Activated B cell treated with CpG ODN at 0.5 μM for 24 hours (primary cell): ENCODE measurements at regions not wholly inside any gene's neighbourhood (a gene's known extent, or its start where the extent isn't known, plus 50 kb on each side); places are given as distances from the start of the nearest gene placed in this dataset.

Experiments
- ATAC-seq: fragments of 200-7000 bp; cut with Tn5 transposase; one replicate; pipeline ENCODE4 v1.10.0; 2021; ENCODE audit warnings: low read depth, mild to moderate bottlenecking, moderate library complexity
- CTCF ChIA-PET: fragments of 350-600 bp; sonication (Branson Sonifier 250); formaldehyde crosslinking; loops from one replicate; lab custom pipeline; 2021; ENCODE audit warnings: antibody characterized with exemption; lab: Charles Lee
- POLR2A ChIA-PET: fragments of 350-600 bp; sonication (Branson Sonifier 250); formaldehyde crosslinking; loops from one replicate; lab custom pipeline; 2021; ENCODE audit warnings: antibody characterized with exemption; lab: Charles Lee
- DNase-seq: peaks from one replicate; pipeline ENCODE4 v3.0.0; 2022
- H3K27ac Mint-ChIP-seq: one replicate; pipeline ENCODE4 v1.8.0; 2020; ENCODE audit warnings: mixed read lengths
- H3K27me3 Mint-ChIP-seq: one replicate; pipeline ENCODE4 v1.8.0; 2021; ENCODE audit warnings: mixed read lengths
- H3K36me3 Mint-ChIP-seq: one replicate; pipeline ENCODE4 v1.8.0; 2021; ENCODE audit warnings: low read depth, mixed read lengths
- H3K4me1 Mint-ChIP-seq: one replicate; pipeline ENCODE4 v1.8.0; 2021; ENCODE audit warnings: mixed read lengths
- H3K4me3 Mint-ChIP-seq: one replicate; pipeline ENCODE4 v1.8.0; 2020; ENCODE audit warnings: mild to moderate bottlenecking, mixed read lengths
- H3K9me3 Mint-ChIP-seq: one replicate; pipeline ENCODE4 v1.8.0; 2020; ENCODE audit warnings: mixed read lengths
- intact Hi-C: fragments of 100-400 bp; cut with micrococcal nuclease; formaldehyde crosslinking; loops from one replicate; pipeline ENCODE4 v1.15.1; 2024
- TF ChIP-seq, protein P1 (sequence below): fragments of 200-600 bp; IDR thresholded peaks from one replicate; pipeline ENCODE4 v1.8.0; 2022; ENCODE audit warnings: antibody characterized with exemption, mild to moderate bottlenecking

DNA sequence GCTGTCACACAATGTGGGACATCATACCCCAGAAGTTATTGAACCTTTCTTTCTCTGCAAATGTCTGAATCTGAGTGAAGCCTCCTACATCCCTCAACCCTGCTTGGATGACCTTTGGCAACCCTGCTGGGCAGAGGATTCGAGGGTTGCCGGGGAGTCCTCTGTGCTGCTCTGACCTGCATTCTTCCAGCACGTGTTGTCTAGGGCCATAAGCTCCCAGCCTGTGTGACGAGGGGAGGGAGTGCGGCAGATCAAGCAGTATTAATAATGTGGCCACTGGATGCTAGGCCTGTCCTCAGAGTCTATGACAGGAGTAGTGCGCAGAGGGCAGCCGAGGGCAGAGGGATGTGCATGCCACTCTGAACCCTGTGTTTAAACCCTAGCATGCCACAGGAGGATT, 58.8 kb downstream of the RPL37A start:
- H3K36me3 Mint-ChIP-seq = no peaks in the 10 kb centered on the region
- ChIA-PET CTCF (no interaction called here), POLR2A (no interaction called here)
- intact Hi-C loops = no loop called here
- TF ChIP-seq, protein P1, sequence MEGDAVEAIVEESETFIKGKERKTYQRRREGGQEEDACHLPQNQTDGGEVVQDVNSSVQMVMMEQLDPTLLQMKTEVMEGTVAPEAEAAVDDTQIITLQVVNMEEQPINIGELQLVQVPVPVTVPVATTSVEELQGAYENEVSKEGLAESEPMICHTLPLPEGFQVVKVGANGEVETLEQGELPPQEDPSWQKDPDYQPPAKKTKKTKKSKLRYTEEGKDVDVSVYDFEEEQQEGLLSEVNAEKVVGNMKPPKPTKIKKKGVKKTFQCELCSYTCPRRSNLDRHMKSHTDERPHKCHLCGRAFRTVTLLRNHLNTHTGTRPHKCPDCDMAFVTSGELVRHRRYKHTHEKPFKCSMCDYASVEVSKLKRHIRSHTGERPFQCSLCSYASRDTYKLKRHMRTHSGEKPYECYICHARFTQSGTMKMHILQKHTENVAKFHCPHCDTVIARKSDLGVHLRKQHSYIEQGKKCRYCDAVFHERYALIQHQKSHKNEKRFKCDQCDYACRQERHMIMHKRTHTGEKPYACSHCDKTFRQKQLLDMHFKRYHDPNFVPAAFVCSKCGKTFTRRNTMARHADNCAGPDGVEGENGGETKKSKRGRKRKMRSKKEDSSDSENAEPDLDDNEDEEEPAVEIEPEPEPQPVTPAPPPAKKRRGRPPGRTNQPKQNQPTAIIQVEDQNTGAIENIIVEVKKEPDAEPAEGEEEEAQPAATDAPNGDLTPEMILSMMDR = no peak
- no peak overlapping the region for H3K4me3 Mint-ChIP-seq
- no peak for DNase-seq
- no peak for ATAC-seq
- H3K4me1 Mint-ChIP-seq = no peaks in the 10 kb centered on the region
- H3K9me3 Mint-ChIP-seq = no peaks in the 10 kb centered on the region
- H3K27me3 Mint-ChIP-seq = peaks cover 15% of the 10 kb centered on the region
- H3K27ac Mint-ChIP-seq = no peak overlapping the region

DNA sequence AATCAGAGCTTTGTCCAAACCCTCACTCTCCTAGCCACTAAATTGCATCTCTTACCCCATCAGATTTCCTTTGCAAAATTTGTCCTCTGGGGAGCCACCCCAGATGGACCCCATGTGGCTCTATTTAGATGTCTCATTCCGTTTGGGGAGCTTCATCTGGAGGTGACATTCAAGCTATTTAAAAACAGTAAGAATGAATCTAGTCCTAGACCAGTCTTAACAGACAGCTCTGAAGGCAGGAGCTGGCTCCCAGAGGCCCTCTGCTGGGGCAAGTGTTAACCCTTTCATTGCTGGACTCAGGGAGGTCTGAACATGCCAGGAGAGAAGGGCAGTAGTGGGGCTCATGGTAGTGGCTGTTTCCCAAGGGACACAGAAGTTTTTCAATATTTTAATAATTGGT, 59.2 kb downstream of the RPL37A start:
- Mint-ChIP-seq H3K9me3 (no peaks in the 10 kb centered on the region), H3K27me3 (peaks cover 19% of the 10 kb centered on the region), H3K4me1 (no peaks in the 10 kb centered on the region), H3K27ac (no peak overlapping the region), H3K36me3 (no peaks in the 10 kb centered on the region), H3K4me3 (no peak overlapping the region)
- ATAC-seq (no peak), DNase-seq (no peak)
- ChIA-PET CTCF (no interaction called here), POLR2A (no interaction called here)
- TF ChIP-seq, protein P1 = no peak
- intact Hi-C loops = no loop called here

DNA sequence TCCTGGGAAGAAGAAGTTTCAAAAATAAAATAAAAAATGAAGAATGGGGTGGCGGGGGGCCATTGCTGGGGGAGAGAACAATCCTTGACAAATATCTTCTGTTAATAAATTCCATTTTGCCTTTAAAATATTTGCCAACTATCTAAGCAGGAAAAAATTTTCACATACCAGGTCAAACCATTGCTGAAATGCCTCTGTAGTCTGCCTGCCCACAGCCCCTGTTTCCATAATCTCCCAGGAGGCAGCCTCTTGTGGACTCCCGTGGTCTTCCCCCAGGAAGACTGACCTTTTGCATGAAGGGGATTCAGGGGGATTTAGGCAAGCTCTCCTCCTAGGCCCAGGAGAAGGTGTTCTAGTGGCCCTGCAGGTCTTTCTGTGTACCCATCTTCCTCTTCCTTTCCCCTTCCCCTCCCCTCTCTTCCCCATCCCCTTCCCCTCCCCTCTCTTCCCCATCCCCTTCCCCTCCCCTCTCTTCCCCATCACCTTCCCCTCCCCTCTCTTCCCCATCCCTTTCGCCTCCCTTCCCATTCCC, 61.0 kb downstream of the RPL37A start:
- TF ChIP-seq, protein P1 = no peak
- DNase-seq (no peak), ATAC-seq (no peak)
- ChIA-PET CTCF (no interaction called here), POLR2A (no interaction called here)
- Mint-ChIP-seq H3K27ac (no peak overlapping the region), H3K4me3 (no peak overlapping the region), H3K4me1 (no peaks in the 10 kb centered on the region), H3K36me3 (no peaks in the 10 kb centered on the region), H3K9me3 (no peaks in the 10 kb centered on the region), H3K27me3 (peaks cover 26% of the 10 kb centered on the region)
- intact Hi-C loops = no loop called here

DNA sequence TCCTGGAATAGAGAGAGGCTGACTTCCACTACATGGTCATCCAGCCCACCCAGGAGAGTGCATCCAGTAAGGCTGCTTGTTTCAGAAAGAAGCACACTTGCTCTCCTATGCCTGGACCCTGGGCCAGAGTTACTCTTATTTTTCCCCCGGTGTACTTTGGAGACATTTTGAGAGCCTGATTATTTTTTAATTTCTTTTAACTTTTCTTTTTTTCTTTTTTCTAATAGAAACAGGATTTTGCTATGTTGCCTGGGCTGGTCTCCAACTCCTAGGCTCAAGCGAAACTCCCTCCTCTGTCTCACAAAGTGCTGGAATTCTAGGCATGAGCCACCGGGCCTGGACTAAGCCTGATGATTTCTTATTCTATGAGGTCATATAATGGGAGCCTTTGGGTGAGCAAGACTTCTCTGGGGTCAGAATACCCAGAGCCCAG, 62.2 kb downstream of the RPL37A start:
- Mint-ChIP-seq H3K4me1 (no peaks in the 10 kb centered on the region), H3K9me3 (no peaks in the 10 kb centered on the region), H3K4me3 (no peak overlapping the region), H3K27me3 (peaks cover 27% of the 10 kb centered on the region), H3K36me3 (no peaks in the 10 kb centered on the region), H3K27ac (no peak overlapping the region)
- ChIA-PET CTCF (no interaction called here), POLR2A (no interaction called here)
- intact Hi-C loops = no loop called here
- ATAC-seq = no peak
- TF ChIP-seq, protein P1 = no peak
- no peak for DNase-seq

DNA sequence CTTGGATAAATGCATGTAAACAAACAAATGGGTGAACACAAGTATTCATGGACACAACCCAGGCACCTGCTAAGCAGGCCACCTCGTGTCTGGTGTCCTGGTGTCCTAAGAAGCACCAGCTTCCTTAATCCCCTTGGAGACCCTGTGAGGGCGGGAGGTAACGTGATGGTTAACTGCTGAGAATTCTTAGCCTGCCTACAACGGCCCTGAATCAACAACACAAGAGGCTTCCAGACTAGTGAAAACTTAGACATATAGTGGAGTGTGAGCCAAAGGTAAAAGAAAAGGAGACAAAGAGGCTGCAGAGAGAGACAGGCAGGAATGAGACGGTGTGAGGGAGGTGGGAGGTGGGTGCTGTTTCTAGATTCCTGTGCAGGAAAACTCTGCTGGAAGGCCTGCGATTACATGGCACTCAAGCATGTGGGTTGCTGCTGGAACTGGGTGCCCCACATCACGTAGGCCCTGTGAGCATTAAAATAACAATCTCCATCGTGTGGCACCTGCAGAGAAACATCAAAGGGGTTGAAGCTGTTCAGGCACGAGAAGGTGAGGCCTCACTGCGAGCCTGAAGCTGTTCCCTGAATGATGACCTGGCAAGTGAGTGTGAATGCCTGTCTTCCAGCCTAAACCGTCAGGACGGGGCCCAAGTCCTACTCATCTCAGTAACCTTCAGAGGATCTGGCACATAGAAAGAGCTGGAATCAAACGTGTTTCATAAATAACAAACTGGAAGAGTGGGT, 64.2 kb downstream of the RPL37A start:
- peaks cover 22% of the 10 kb centered on the region for H3K27me3 Mint-ChIP-seq
- ChIA-PET POLR2A (no interaction called here), CTCF (no interaction called here)
- no peaks in the 10 kb centered on the region for H3K4me1 Mint-ChIP-seq
- H3K9me3 Mint-ChIP-seq = no peaks in the 10 kb centered on the region
- TF ChIP-seq, protein P1 = no peak
- intact Hi-C loops = no loop called here
- ATAC-seq (no peak), DNase-seq (no peak)
- H3K4me3 Mint-ChIP-seq = no peak overlapping the region
- no peaks in the 10 kb centered on the region for H3K36me3 Mint-ChIP-seq
- no peak overlapping the region for H3K27ac Mint-ChIP-seq
